NCI-H82 treated with DMSO at 0.1 percent for 48 hours (cell line): ENCODE measurements at regions not wholly inside any gene's neighbourhood (a gene's known extent, or its start where the extent isn't known, plus 50 kb on each side); places are given as distances from the start of the nearest gene placed in this dataset.

Source experiments
- DNase-seq: peaks from one replicate; lab custom pipeline; 2025; ENCODE audit not compliant: unreplicated experiment; lab: John Stamatoyannopoulos, UW

DNA sequence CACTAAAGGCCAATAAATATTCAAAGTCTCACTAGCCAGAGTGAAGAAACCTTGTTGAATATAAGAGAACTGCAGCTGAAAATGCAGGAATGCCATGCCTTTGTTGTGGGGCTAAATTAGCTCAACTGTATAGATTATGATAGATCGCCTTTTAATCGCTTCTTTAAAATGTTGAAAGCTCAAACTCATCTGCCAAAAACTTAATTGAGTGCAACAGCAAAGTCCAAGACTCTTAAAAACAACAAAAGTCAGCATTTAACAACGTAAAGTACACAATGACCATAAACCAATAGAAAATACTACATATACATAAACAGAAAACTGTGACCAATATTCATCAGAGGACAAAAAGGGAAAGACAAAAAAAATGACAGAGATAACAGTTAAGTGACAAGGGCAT is 585.0 kb upstream of the CDH6 start:
- DNase-seq: no peak

DNA sequence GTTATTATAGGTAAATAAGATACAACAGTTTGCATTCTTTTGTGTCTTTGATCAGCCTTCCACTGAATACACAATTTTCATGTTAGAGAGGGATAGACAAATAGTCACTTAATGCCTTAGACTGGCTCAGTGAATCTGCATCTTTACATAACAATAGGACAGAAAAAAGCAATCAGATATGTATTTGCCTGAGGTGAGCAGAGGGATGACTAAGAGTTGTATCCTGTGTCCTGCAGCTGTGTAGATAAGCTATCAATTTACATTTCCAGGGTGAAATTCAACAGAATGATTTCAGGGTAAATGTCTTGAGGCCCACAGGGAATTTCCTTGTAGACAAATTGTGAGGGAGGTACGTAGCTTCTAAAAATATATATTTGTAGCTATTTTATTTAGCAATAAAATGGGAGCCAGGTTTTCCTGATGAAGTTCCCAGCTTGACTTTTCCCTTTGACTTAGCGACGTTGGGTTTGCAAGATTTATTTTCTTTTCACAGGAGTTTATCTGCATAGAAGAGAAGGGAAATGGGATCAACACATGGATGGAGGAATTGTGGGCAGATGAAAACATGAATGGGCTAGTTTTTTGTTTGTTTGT is 586.1 kb upstream of the CDH6 start:
- DNase-seq: no peak

DNA sequence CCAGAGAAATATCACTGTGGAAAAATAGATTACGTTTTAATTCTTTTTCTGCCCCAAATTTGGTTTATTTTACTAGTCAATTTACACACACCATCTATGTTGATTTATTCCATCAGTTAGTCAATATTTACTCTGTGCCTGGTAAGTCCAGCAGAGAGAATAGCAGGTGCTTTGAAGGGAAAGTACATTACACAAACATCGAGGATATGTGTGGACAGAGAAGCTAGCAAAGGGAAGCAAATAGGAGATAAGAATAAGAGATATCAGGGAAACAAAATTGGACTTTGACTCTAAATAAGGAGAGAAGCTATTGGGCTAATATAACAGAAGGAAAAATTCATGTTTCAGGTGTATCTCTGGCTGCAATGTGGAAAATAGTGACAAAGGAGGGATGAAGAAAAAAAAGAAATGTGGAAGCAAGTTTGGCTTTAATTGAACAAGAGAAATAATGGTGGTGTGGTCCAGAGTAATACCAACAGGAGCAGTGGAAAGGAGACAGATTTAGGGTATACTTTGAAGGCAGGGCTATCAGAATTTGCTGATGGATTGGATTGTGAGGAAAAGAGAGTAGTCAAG is 587.7 kb upstream of the CDH6 start:
- no peak for DNase-seq

DNA sequence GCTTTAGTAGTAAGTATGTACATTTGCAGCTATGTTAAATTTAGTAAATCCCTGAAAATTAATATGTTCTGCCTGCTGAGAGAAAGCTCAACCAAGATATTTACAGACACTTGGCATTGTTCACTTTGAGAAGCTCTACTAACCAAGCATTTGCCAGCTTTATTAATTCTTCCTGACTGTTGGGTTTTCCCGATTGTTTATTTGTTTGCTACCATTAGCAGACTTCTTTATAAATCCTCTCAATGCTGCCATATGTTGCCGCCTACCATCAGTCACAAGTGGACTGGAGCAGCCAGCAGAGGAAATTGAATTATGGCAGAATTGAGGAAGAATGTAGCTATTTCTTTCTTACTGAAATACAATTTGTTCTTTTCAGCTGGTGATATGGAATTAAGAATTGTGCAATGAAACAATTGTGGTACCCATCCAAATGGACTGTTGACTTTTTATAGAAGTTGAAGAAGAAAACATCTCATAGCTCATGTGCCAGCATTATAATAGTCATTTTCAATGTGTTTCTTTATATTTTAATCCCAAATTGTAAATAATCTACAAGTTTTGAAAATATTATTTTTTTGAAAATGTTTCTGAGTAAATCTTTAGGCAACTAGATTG is 588.7 kb upstream of the CDH6 start:
- DNase-seq: no peak

DNA sequence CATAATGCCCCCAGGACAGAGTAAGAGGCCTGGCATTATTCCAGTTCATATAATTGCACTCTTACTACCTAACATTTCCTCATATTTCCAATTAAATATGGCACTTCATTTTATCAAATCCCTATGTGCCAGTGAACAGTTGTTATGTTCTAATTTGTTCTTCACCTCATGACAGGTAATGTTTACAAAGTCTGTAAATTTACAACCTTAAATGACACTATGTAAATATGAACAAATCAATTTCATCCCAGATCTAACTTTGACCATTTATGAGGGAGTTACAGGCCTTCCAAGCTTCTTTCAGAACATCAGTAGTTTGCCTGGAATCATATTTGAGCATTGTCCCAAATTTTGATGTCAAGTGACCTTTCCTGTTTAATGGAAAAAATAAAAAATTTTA is 592.6 kb upstream of the CDH6 start:
- DNase-seq: no peak

DNA sequence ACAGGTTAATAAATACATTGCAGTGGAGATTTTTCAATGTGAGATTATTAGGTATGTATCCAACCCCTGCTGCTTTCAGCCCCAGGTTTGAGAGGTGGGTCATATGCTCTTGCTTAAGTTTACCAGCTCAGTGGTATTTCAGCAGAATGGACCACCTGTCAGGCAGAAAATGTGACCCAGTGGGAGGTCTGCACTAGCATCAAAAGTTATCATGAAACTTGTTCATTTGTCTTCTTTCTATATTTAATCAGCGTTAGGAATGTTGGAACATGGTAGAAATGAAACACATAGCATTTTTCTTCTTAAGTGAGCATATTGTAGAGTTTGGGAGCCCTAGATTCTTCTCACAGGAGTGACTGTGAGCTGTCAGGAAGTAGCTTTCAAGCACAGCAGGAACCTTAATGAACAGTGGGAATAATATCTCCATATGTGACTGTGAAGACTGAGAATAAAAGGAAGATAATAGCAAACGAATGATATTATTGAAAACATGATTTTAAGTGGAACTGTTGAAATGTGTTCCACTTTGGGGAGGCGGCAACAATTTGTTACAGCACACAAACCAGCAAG is 596.9 kb upstream of the CDH6 start:
- DNase-seq: no peak

DNA sequence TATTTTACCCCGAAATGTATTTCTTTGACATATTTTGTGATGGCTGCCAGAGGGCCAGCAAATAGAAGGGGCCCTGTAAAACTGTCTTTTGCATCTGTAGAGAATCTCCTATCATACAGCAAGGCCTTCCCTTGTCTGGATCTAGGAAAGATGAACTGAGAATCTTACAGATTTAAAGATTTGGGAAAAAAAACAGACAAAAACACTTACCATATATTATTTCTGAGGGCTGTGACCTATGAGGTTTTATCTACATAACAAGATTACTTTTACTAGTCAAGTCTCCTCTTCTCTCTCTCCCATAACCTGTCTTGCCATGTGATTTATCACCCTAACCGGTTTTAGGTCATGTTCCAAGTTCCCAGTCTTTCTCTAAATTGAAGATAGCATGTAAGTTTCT is 599.2 kb upstream of the CDH6 start:
- no peak for DNase-seq

DNA sequence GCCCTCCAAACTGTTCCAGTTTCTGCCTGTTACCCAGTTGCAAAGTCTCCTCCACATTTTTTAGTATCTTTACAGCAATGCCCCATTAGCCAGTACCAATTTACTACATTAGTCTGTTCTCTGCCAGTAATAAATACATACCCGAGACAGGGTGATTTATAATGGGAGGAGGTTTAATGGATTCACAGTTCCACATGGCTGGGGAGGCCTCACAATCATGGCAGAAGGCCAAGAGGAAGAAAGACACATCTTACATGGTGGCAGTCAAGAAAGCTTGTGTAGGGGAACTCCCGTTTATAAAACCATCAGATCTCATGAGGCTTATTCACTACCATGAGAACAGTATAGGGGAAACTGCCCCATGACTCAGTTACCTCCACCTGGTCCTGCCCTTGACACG is 600.7 kb upstream of the CDH6 start:
- no peak for DNase-seq

DNA sequence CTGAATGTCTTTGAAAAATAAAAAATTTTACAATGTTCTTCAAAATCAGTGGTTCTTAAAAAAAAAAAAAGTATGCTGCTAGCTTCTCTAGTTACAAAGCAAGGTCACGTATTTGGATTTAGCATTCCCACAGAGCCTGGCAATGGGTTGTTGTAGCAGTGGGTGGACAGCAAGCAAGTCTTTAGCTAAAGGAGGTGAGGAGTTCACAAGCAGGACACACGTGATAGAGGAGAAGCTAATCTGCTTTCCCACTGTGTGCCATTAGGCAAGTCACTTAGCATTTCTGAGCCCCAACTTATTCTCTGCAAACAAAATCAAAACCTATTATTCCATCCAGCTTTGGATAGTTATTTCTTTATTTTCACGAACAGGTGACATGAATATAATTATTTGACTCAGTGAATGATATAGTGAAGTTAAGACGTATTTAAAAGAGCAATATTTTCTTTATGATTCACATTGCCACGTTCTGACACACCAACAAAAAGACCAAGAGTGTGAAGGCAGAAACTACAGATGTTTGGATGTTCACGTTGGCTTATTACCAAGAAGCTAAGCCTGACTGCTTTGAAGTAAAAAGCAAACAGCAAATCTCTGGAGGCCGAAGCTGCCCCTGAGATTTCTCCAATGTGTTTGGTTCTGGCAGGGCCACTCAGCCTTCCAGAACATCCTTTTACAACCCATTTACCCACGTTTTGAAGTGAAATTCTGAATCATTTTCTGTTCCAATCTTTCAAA is 612.1 kb upstream of the CDH6 start:
- no peak for DNase-seq

DNA sequence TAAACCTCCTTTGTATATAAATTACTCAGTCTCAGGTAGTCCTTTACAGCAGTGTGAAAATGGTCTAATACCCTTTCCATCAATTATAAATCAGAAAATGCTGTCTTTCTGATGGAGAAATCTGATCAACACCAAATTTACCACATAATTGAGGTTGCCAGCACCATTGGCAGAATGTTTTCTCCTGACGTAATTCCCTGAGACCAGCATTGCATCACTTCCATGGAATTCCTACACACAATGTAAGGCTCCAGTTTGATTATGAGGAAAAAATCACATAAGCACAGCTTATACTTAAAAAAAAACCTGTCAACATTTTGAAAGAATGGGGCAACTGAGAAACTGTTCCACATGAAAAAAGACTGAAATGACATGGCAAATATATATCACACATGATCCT is 618.7 kb upstream of the CDH6 start:
- no peak for DNase-seq

DNA sequence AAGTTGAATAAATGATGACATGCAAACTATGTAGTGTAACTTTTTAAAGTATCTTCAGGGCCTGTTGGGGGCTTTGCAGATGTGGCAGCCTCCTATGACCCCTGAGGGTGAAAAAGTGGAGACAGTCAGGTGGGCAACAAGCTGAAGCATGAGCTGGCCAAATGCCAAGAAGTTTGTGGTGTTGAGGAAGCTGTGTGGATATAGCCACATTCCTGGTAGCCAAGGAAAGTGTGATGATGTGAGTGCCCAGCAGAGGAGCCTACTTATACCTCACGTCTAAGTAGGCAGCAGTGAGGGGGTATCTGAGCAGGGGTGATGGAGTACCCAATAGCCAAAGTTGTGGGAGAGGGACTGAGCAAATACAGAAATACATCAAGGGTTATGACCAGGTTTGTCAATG is 621.2 kb upstream of the CDH6 start:
- no peak for DNase-seq

DNA sequence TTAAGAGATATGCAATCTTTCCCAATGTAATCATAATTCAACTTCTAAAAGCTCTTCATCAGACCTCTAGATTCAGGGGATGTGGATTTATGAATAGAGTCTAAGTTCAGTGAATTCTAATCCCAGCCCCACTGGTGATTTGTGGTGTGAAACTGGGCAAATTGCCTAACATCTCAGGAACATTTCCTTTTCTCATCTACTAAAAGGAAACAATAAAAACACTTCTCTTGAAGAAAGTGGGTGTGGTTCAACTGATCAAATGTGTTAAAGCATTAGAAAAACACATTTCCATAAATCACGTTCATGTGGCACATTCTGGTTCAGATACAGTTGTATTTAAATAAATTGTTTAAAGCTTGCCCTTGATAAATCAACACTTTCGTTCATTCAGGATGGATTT is 631.7 kb upstream of the CDH6 start:
- no peak for DNase-seq

DNA sequence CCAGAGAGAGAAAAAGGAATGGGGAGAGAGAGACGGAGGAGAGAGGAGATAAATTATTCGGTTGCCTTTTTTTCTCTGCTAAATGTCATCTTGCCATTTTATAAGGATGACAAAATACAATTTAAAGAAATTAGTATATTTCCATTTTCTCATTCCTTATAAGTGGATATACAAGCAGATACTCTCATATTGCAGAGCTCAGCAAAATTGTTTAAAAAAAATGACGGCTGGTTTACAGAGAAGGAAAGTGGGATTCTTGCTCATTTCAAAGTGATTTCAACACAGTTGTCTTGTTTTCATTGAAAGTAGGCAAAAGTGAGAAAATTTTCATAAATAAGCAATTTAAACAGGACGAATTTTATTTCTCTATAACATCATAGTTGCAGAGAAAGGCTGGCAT is 641.9 kb upstream of the CDH6 start:
- DNase-seq: no peak

DNA sequence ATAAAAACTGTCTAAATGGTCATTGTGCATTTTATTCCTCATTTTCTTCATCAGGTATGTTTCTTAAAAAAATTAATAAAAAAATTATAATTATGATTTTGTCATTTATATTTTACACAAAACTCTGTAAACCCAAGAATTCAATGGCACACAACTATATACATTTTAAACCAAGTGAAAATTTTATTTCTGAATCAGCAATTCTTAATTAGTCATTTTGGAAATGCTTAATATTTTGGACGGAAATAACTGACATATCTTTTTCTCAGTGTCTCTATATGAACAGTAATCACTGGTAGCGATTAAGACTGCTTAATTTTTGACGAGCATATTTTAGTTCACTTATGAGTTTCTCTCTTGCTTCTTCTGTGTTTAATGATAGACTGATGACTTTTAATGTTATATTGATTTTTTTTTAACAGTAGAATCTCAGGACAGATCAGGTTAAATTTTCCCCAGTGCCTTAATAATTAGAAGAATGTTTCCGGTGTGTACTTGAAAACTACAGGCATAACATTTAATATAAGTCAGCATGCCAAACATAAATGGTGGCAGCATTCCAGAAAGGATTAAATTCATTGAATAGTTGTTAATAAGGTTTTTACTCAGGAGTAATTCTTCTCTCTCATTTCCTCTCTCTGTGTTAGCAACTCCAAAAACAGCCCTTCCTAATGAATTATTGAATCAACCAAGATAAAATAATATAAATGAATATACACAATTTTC is 644.7 kb upstream of the CDH6 start:
- no peak for DNase-seq

DNA sequence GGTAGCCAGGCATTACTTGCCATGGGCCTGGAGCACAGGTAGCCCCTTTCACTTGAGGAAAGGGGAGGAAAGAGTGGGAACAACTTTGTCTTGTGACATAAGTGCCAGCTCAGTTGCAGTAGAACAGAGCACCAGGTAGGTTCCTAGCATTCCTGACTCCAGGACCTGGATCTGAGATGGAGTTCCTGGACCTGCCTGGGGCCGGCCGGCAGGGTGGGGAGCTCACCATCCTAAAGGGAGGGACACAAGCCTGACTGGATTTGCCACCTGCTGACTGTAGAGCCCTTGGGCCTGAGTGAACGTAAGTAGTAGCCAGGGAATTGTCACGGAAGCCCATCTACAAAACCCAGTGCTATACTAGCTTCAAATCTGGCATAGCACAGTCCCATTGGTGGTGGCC is 653.3 kb upstream of the CDH6 start:
- no peak for DNase-seq

DNA sequence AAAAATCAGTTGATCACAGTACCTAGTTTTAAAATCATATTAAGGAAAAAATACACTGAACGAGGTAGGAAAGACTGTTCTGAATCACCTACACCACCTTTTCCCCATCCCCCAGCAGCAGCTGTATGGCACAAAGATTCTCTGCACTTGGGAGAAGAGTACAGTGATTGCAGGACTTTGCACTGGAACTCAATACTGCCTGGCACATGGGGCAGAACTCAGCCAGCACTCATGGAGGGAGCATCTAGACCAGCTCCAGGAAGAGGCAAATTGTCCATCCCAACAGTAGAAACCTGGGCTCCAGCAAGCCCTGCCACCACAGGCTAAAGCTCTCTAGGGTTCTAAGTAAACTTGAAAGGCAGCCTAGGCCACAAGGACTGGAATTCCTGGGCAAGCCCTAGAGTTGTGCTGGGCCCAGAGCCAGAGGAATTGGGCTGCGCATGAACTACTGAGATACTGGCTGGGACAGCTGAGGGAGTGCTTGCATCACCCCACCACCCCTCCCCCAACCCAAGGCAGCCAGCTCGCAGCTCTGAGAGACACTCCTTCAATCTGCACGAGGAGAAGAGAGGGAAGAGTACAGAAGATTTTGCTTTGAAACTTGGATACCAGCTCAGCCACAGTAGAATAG is 654.4 kb upstream of the CDH6 start:
- no peak for DNase-seq

DNA sequence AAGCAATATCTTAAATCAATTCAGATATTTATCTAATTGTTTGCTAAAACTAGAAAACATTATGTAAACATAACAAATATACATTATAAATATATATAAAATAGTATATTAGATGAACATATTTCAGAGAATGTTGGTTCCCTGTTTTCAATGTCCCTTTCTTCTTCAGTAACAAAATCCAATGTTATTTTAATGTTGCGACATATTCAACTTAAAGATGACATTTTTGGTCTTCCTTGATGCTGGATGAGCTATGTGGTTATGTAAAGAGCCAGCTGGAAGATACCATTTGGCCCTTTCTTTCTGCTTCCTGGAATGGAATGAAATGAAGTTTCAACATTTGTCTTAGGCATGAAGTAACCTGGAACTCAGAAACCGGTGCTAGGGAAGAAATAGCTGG is 668.1 kb upstream of the CDH6 start:
- no peak for DNase-seq

DNA sequence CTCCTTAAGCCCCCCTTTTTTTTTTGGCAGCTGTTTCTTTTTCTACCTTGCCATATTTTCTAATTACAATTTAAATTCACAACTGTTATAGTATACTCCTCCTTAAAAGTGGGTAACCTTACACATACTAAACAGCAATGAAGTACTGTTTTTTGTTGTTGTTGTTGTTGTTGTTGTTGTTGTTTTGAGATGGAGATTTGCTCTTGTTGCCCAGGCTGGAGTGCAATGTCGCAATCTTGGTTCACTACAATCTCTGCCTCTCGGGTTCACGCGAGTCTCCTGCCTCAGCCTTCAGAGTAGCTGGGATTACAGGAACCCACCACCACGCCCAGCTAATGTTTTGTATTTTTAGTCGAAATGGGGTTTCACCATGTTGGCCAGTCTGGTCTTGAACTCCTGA is 669.1 kb upstream of the CDH6 start:
- DNase-seq: no peak

DNA sequence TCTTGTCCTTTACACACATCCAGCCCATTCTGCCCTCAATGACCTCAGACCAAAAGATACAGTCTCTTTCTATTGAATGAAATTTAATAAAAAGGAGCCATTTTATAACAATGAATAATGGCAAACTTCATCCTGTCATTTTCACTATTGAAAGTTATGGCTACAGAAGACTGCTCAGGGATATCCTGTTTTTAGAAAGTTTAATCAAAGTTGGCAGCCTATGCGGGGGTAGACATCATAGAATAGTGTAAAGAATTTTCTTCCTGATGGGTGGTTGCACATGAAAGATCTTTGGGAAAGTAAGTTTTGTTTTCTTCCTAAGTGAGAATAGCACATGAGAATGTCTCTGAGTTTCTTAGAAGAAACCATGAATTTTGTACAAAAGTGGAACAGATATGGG is 670.4 kb upstream of the CDH6 start:
- DNase-seq: no peak

DNA sequence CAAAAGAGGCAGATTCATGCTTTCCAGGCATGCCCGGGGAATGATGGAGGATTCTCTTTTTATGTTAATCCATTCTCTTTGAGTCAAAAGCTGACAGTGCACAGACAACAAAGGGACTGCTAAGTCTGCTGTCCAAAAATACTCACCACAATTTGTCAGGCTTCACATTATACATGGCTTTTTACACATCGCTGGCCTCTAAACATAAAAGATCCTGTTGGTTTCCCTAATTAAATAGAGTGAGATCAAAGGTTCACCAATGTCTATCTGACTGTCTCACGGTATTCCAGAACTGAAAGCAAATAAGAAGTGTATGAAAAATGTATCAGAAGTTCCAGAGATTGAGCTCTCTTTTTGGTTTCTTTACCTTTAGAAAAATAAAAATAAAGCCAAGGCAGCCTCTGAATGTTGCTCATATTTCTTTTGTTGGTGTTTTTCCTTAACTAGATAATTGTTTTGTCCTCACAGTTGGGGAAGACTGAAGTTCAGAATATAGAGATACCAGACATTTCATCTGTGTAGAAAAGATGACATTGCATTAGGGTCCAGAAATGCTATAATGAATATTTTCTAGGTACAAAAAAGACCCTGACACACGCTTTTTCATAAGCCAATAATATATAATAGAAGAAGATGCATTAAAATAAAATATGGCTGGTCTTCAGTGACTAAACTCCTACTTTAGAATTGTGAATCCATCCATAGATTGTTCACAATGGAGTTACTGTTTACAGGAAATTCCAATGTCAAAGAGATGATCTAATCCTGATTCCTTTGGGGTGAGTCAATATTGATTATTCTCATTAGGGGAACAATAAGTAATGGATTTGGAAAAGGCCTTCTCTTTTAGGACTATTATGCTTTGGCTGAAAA is 688.2 kb upstream of the CDH6 start:
- DNase-seq: no peak
